Colonic mucosa (tissue), 4 donors: ENCODE measurements at regions not wholly inside any gene's neighbourhood (a gene's known extent, or its start where the extent isn't known, plus 50 kb on each side); places are given as distances from the start of the nearest gene placed in this dataset.

ENCODE experiments used
- DNase-seq: peaks from one replicate; pipeline ENCODE4 v3.0.0-alpha.2; 2020
- H3K27ac ChIP-seq: fragments of 200-600 bp; one replicate; pipeline ENCODE4 v1.8.0; 2021
- H3K27me3 ChIP-seq: fragments of 200-600 bp; one replicate; pipeline ENCODE4 v1.8.0; 2021
- H3K36me3 ChIP-seq: fragments of 200-600 bp; one replicate; pipeline ENCODE4 v1.8.0; 2021
- H3K4me1 ChIP-seq: fragments of 200-600 bp; one replicate; pipeline ENCODE4 v1.8.0; 2021; ENCODE audit warnings: mild to moderate bottlenecking
- H3K4me3 ChIP-seq: fragments of 200-600 bp; one replicate; pipeline ENCODE4 v1.8.0; 2021
- H3K9ac ChIP-seq, 2 donors: one replicate each; pipeline ENCODE4 v1.7.0; 2013; ENCODE audit warnings: control low read depth in 2 of 2, low read depth in 2 of 2, low read length in 2 of 2
- H3K9me3 ChIP-seq: fragments of 200-600 bp; one replicate; pipeline ENCODE4 v1.8.0; 2021
- intact Hi-C: fragments of 100-400 bp; cut with DNase I; formaldehyde crosslinking; loops from one replicate; pipeline ENCODE4 v1.14.1; 2022
- TF ChIP-seq, protein P1 (sequence below): fragments of 200-600 bp; IDR thresholded peaks from one replicate; pipeline ENCODE4 v1.8.0; 2022; ENCODE audit warnings: antibody characterized with exemption, mild to moderate bottlenecking
- donor health status: healthy.
- donor health status: DM: no; HTN: no; CAD: no.
- donor health status: DM: no; HTN: no; CAD: no.

DNA sequence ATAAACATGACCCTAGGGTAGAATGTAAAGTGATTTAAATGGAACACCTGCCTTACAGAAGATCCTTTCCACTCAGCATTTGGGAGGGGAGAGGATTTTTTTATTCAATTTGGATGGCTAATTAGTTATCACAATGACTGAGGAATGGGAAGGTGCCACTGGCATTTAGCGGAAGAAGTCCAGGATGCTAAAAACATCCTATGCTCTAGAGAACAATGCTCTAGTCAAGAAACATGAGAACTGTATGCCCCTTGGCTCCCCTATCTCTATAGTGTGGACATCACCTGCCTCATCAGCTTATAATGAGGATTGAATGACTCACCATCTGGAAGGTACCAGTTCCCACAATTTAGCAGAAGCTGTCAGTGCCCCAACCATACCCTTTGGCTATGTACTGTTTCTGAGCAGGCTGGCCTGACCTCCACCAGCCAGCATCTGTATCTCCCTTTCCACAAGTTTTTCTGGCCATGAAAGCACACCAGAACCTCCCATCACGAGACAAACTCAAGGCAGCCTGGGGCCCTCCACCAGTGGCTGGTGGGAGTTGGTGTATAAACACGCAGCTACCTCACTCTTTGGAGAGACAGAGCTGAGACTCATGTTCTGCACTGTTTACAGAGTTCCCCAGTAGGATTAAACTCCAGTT lies 109.7 kb upstream of the VASH1 start:
- Histone ChIP-seq H3K4me3 (no peak overlapping the region), H3K27ac (no peak overlapping the region), H3K36me3 (no peaks in the 10 kb centered on the region), H3K4me1 (no peaks in the 10 kb centered on the region), H3K9ac (no peak overlapping the region), H3K9me3 (no peaks in the 10 kb centered on the region), H3K27me3 (no peaks in the 10 kb centered on the region)
- intact Hi-C loops: no loop called here
- TF ChIP-seq, protein P1, sequence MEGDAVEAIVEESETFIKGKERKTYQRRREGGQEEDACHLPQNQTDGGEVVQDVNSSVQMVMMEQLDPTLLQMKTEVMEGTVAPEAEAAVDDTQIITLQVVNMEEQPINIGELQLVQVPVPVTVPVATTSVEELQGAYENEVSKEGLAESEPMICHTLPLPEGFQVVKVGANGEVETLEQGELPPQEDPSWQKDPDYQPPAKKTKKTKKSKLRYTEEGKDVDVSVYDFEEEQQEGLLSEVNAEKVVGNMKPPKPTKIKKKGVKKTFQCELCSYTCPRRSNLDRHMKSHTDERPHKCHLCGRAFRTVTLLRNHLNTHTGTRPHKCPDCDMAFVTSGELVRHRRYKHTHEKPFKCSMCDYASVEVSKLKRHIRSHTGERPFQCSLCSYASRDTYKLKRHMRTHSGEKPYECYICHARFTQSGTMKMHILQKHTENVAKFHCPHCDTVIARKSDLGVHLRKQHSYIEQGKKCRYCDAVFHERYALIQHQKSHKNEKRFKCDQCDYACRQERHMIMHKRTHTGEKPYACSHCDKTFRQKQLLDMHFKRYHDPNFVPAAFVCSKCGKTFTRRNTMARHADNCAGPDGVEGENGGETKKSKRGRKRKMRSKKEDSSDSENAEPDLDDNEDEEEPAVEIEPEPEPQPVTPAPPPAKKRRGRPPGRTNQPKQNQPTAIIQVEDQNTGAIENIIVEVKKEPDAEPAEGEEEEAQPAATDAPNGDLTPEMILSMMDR: no peak
- DNase-seq: no peak

DNA sequence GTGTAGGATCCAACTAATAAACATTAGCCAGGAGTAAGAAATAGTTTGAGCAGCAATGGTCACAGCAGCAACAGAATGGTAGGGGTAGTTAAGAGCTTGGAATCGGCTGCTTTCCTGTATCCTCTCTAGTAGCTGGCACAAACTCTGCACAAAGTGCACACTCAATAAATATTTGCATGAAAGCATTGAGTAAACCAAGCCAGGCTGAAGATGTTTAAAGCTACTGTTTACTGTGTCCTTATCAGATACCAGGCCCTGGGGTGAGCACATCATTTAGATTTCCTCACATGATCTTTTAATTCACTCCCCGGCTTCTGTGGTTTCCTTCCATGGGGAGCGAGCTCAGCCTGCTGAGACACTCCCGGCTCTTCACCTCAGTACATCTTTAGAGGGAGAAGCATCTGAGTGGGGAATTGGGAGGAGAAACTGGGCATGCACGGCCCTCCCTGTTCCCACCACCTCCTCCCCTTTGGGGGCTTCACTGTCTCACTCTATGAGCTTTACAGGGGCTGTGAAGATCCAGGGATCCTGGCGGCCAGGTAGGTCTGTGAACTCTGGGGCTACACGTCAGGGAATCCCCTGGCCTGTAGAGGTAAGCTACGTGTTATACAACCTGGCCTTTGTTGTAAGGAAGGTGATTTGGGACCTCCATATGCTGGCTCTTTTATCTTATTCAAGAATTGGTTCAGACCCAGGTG lies 107.2 kb upstream of the VASH1 start:
- Histone ChIP-seq H3K9ac (peak overlapping the region in 1 of 2 donors; percentile 30), H3K4me1 (no peaks in the 10 kb centered on the region), H3K27me3 (no peaks in the 10 kb centered on the region), H3K36me3 (no peaks in the 10 kb centered on the region), H3K9me3 (no peaks in the 10 kb centered on the region), H3K4me3 (no peak overlapping the region), H3K27ac (no peak overlapping the region)
- intact Hi-C loops: no loop called here
- DNase-seq: no peak
- TF ChIP-seq, protein P1: no peak

DNA sequence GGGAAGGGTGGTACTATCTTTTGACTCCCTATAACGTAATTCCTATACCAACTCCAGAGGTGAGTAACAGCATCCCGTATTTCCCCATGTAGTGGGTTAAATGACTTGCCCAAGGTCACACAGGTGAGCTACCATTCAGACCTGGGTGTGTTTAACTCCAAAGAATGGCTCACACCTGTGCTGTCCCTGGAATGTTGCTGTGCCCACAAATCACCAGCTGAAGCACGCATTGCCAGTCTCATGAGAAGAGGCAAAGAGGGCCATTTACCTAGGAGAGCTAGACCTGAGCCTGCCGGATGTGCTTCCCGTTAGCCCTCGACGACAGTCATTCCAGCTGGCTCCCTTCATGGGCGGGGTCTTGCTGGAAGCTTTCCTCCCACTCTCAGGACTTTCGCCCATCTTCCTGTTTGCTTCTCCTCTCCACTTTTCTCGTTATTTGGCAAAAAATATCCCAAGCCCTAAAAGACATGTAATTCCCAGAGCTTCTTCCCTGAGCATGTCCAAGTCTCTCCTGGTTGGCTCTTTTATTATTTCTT lies 106.6 kb upstream of the VASH1 start:
- Histone ChIP-seq H3K36me3 (no peaks in the 10 kb centered on the region), H3K9me3 (no peaks in the 10 kb centered on the region), H3K9ac (no peak overlapping the region), H3K4me3 (no peak overlapping the region), H3K4me1 (no peaks in the 10 kb centered on the region), H3K27ac (no peak overlapping the region), H3K27me3 (no peaks in the 10 kb centered on the region)
- intact Hi-C loops: no loop called here
- TF ChIP-seq, protein P1: no peak
- DNase-seq: no peak

DNA sequence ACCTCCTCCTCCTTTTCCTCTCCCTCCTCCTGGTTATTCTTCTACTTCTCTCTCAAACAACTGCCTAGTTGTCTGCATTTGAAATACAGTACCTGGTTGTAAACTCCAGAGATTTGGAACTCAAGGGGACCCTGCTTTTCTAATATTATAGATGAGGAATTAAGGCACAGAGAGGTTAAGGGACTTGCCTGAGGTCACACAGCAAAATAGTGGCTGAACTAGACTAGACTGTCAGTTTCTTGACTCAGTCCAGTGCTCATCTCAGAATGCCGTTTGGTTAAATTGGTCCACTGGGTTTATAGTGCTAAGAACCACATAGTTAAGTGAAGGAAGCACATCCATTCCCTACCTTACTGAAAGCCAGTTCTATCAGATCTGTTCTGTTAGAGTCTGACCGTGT lies 105.9 kb upstream of the VASH1 start:
- Histone ChIP-seq H3K4me1 (no peaks in the 10 kb centered on the region), H3K27ac (no peak overlapping the region), H3K9ac (no peak overlapping the region), H3K9me3 (no peaks in the 10 kb centered on the region), H3K36me3 (no peaks in the 10 kb centered on the region), H3K4me3 (no peak overlapping the region), H3K27me3 (no peaks in the 10 kb centered on the region)
- DNase-seq: no peak
- intact Hi-C loops: no loop called here
- TF ChIP-seq, protein P1: no peak

DNA sequence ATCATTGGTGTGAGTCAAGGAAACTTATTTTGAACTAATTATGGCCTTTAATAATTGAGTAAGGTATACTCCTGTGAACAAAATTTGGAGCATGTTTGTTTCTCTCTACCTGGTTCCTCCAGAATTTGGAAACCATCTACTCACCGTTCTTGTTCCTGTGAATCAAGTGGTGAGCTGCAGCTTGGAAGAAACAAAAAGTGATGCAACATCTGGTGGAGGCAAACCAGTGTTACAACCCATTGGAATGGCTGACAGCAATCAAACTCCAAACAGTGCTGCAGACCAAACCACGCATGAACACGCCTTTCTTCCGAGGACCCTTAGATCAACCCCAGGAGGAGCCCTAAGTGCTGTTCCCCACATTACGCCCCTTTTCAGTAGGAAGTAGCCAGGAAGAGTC lies 104.7 kb upstream of the VASH1 start:
- intact Hi-C loops: no loop called here
- Histone ChIP-seq H3K27ac (no peak overlapping the region), H3K9ac (no peak overlapping the region), H3K9me3 (no peaks in the 10 kb centered on the region), H3K4me1 (no peaks in the 10 kb centered on the region), H3K4me3 (no peak overlapping the region), H3K36me3 (no peaks in the 10 kb centered on the region), H3K27me3 (no peaks in the 10 kb centered on the region)
- no peak for DNase-seq
- TF ChIP-seq, protein P1: no peak
